ENCODE measurements at regions not wholly inside any gene's neighbourhood (a gene's known extent, or its start where the extent isn't known, plus 50 kb on each side); places are given as distances from the start of the nearest gene placed in this dataset.

- WGBS, result 60% methylated on average over 2 of the region's 2 CpGs
- DNase-seq (ENCODE audit: low spot score in 2 of 2), result no peak
- Histone ChIP-seq H3K9me3 (no peaks in the 10 kb centered on the region), H3K4me3 (no peak overlapping the region), H3K27ac (no peak overlapping the region), H3K27me3 (no peaks in the 10 kb centered on the region), H3K4me1 (no peaks in the 10 kb centered on the region), H3K36me3 (no peaks in the 10 kb centered on the region)
- no peak for TF ChIP-seq CTCF (IDR thresholded peaks at IDR 0.05)
- TF ChIP-seq POLR2A (IDR thresholded peaks at IDR 0.05), result no peak
- TF ChIP-seq POLR2AphosphoS5 (IDR thresholded peaks at IDR 0.05), result no peak
- TF ChIP-seq EP300 (IDR thresholded peaks at IDR 0.05), result no peak
Observed at GRCh38 chr4:138634915-138635314, 380.7 kb upstream of the NOCT start.

DNA sequence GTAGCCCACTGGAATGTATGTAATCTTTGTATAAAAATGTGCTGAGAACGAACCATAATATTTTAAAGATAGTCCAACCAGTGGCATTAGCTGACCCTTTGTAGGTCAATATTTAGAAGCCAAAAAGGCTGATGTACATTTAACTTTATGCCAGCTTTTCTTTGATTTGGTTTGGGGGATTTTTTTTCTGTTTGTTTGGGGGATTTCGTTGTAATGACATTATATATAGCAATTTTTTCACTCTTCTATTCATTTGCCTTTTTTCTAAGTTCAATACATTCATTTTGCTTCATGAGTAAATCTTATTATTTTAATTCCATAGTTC, 382.0 kb upstream of the NOCT start:
- WGBS, result 81% methylated on average over 2 of the region's 2 CpGs
- no peak for TF ChIP-seq CTCF (IDR thresholded peaks at IDR 0.05)
- no peak for TF ChIP-seq POLR2AphosphoS5 (IDR thresholded peaks at IDR 0.05)
- no peak for TF ChIP-seq EP300 (IDR thresholded peaks at IDR 0.05)
- no peak for TF ChIP-seq POLR2A (IDR thresholded peaks at IDR 0.05)

DNA sequence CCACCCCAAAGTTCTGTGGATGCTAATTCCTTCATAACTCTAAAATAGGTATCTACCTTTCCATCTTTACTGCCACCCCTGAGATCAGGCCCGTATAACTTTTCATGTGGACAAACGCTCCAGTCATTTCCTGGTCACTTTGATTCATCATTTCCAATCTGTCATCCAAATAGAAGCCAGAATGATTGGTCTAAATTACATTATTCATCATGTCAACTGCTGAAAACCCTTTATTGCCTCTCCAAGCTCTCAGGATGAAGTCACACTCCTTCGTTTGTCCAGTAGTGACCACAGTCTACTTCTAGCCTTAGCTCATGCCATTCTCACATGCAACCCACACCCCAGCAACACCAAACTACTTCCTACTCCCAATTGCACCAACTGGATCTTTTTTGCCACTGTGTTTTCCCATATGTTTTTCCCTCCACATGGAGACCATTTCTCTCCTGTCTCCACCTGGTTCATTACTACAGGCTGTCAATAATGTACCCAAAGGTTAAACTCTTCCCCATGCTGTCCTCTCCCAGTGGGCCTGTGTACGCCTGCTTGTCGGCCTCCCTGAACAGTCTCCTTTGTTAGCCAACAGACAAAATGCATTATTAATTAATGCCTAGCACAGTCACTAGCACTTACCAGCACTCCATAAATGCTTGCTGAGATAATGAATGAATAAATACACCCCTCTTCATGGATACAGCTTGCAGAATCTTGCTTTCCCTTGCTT, 382.6 kb upstream of the NOCT start:
- TF ChIP-seq CTCF (IDR thresholded peaks at IDR 0.05) (no peak), POLR2AphosphoS5 (IDR thresholded peaks at IDR 0.05) (no peak), EP300 (IDR thresholded peaks at IDR 0.05) (no peak), POLR2A (IDR thresholded peaks at IDR 0.05) (no peak)
- WGBS, result 85% methylated on average over 5 of the region's 5 CpGs
- DNase-seq (ENCODE audit: low spot score in 2 of 2), result no peak

More for the DNA sequence above, 382.0 kb upstream of the NOCT start:
- no peaks in the 10 kb centered on the region for H3K27me3 ChIP-seq
- H3K9me3 ChIP-seq, result no peaks in the 10 kb centered on the region
- no peaks in the 10 kb centered on the region for H3K36me3 ChIP-seq
- no peak overlapping the region for H3K27ac ChIP-seq
- no peak overlapping the region for H3K4me3 ChIP-seq
- H3K4me1 ChIP-seq, result no peaks in the 10 kb centered on the region
- no peak for DNase-seq (ENCODE audit: low spot score in 2 of 2)

GRCh38 chr4:138630666-138631065, 384.9 kb upstream of the NOCT start:
- 92% methylated on average over 3 of the region's 3 CpGs for WGBS
- no peak overlapping the region for H3K27ac ChIP-seq
- TF ChIP-seq CTCF (IDR thresholded peaks at IDR 0.05), result no peak
- no peak for TF ChIP-seq POLR2A (IDR thresholded peaks at IDR 0.05)
- TF ChIP-seq EP300 (IDR thresholded peaks at IDR 0.05), result no peak
- no peak for TF ChIP-seq POLR2AphosphoS5 (IDR thresholded peaks at IDR 0.05)
- no peaks in the 10 kb centered on the region for H3K36me3 ChIP-seq
- no peak overlapping the region for H3K4me3 ChIP-seq
- H3K27me3 ChIP-seq, result no peaks in the 10 kb centered on the region
- H3K4me1 ChIP-seq, result no peaks in the 10 kb centered on the region
- no peaks in the 10 kb centered on the region for H3K9me3 ChIP-seq
- DNase-seq (ENCODE audit: low spot score in 2 of 2), result no peak

More for the DNA sequence above, 382.6 kb upstream of the NOCT start:
- Histone ChIP-seq H3K4me1 (no peaks in the 10 kb centered on the region), H3K27me3 (no peaks in the 10 kb centered on the region), H3K36me3 (no peaks in the 10 kb centered on the region), H3K4me3 (no peak overlapping the region), H3K9me3 (no peaks in the 10 kb centered on the region), H3K27ac (no peak overlapping the region)

DNA sequence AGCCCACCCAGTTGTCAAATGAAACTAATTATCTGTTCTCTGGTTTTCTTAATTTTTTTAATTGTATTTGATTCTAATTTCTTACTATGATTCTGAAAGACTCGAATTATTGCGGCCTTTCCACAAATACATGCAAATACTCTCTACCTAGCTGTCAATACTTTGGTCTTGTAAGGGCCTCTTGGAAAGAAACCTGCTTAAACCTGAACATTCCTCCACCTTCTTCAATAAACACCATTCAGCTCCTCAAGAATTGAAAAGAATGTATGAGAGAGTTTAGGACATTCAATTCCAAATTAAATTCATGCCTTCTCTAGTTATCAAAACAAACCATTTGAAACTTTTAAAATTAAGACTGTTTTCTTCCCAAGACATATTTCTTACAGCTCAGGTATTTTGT, 385.9 kb upstream of the NOCT start:
- Histone ChIP-seq H3K36me3 (no peaks in the 10 kb centered on the region), H3K27me3 (no peaks in the 10 kb centered on the region), H3K4me1 (no peaks in the 10 kb centered on the region), H3K4me3 (no peak overlapping the region), H3K9me3 (no peaks in the 10 kb centered on the region), H3K27ac (no peak overlapping the region)
- TF ChIP-seq POLR2AphosphoS5 (IDR thresholded peaks at IDR 0.05) (no peak), POLR2A (IDR thresholded peaks at IDR 0.05) (no peak), CTCF (IDR thresholded peaks at IDR 0.05) (no peak), EP300 (IDR thresholded peaks at IDR 0.05) (no peak)
- WGBS, result 77% methylated on average over 2 of the region's 2 CpGs
- DNase-seq (ENCODE audit: low spot score in 2 of 2), result no peak
